Type B pancreatic cell (in vitro differentiated cells): ENCODE measurements at regions not wholly inside any gene's neighbourhood (a gene's known extent, or its start where the extent isn't known, plus 50 kb on each side); places are given as distances from the start of the nearest gene placed in this dataset.

ENCODE experiments used
- DNase-seq: peaks from one replicate; pipeline ENCODE4 v3.0.0; 2021; ENCODE audit warnings: mixed read lengths; ENCODE audit not compliant: unreplicated experiment; ENCODE audit errors: extremely low spot score
- H3K27ac Mint-ChIP-seq: 2 replicates; pipeline ENCODE4 v1.8.0; 2021; ENCODE audit warnings: mild to moderate bottlenecking, mixed read lengths
- H3K27me3 Mint-ChIP-seq: 2 replicates; pipeline ENCODE4 v1.8.0; 2021; ENCODE audit warnings: mixed read lengths
- H3K36me3 Mint-ChIP-seq: 2 replicates; pipeline ENCODE4 v1.8.0; 2021; ENCODE audit warnings: mixed read lengths
- H3K4me1 Mint-ChIP-seq: one replicate; pipeline ENCODE4 v1.8.0; 2021; ENCODE audit warnings: mixed read lengths; ENCODE audit not compliant: unreplicated experiment
- H3K4me3 Mint-ChIP-seq: 2 replicates; pipeline ENCODE4 v1.8.0; 2021; ENCODE audit warnings: mild to moderate bottlenecking, mixed read lengths
- H3K9me3 Mint-ChIP-seq: 2 replicates; pipeline ENCODE4 v1.8.0; 2021; ENCODE audit warnings: mixed read lengths
- TF ChIP-seq, protein P1 (sequence below): fragments of 200-600 bp; sonication (generic); conservative IDR thresholded peaks from 2 replicates; pipeline ENCODE4 v1.5.0; 2021; ENCODE audit warnings: antibody characterized with exemption, mild to moderate bottlenecking

DNA sequence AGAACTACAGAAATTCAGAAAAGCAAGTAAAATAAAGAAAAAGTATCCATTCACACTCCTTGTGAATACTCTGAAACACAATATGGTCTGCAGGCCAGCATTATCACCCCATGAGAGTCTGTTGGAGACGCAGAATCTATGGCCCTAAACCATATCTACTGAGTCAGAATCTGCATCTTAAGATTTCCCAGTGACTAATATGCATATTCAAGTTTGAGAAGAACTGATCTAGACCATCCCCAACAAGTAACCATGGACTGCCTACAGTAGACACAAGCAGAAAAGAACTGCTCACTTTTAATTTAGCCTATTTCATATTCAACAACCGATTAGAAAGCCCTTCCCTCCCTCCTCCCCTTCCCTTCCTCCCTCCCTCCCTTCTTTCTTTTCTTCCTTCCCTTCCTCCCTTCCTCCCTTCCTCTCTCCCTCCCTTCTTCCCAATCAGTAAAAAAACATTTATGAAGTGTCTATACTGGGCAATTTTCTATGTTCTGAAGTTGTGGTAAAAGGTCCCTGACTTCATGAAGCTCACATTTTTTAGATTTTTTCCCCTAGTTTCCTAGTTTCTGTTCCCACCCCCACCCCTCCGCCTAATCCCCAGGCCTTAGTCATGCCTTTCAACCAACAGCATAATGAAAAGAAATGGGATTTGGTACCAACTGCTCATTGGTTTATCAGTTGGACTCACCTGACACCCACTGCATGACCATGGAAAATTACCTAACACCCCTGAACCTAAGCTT lies 125.2 kb downstream of the CNTN3 start:
- no peak for DNase-seq
- Mint-ChIP-seq H3K27me3 (peaks cover 6% of the 10 kb centered on the region), H3K9me3 (no peaks in the 10 kb centered on the region), H3K4me1 (no peaks in the 10 kb centered on the region), H3K4me3 (no peak overlapping the region), H3K27ac (no peak overlapping the region), H3K36me3 (no peaks in the 10 kb centered on the region)
- TF ChIP-seq, protein P1, sequence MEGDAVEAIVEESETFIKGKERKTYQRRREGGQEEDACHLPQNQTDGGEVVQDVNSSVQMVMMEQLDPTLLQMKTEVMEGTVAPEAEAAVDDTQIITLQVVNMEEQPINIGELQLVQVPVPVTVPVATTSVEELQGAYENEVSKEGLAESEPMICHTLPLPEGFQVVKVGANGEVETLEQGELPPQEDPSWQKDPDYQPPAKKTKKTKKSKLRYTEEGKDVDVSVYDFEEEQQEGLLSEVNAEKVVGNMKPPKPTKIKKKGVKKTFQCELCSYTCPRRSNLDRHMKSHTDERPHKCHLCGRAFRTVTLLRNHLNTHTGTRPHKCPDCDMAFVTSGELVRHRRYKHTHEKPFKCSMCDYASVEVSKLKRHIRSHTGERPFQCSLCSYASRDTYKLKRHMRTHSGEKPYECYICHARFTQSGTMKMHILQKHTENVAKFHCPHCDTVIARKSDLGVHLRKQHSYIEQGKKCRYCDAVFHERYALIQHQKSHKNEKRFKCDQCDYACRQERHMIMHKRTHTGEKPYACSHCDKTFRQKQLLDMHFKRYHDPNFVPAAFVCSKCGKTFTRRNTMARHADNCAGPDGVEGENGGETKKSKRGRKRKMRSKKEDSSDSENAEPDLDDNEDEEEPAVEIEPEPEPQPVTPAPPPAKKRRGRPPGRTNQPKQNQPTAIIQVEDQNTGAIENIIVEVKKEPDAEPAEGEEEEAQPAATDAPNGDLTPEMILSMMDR: no peak

DNA sequence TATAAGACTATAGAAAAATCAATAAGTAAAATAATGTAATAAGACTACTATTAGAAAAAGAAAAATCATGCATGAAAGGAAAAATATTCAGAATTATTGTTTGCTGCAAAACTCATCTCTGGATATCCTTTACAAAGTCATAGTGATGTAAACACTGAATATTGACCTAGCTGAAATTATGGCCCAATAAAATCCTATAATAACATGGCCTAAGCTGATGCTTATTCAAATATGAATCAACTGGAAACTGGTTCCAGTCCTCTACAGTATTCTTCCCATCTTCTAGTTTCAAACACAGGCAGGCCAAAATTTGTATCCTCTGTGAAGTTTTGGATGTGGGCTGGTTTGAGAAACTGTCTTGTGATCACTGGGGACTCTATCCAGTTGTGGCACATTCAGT lies 134.5 kb downstream of the CNTN3 start:
- DNase-seq: no peak
- Mint-ChIP-seq H3K4me3 (no peak overlapping the region), H3K4me1 (no peaks in the 10 kb centered on the region), H3K27me3 (peaks cover 13% of the 10 kb centered on the region), H3K9me3 (no peaks in the 10 kb centered on the region), H3K36me3 (no peaks in the 10 kb centered on the region), H3K27ac (no peak overlapping the region)
- TF ChIP-seq, protein P1: no peak

DNA sequence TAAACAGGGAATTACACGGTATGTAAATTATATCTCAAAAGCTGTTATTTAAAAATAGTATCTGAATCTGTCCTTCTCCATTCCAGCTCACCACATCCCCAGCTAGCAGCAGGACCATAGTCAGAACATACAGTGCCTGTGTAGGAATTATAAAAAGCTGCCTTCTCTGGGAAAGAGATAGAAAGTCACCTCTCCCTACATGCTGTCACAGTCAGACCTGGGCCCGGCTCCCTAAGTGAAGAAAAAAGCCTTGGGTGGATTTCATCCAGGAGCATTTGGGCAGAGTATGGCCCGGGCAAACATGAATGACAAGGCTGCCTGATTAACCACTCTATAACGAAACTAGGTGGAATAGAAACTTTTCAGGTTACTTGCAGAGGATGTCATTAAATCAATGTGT lies 144.1 kb downstream of the CNTN3 start:
- Mint-ChIP-seq H3K27ac (no peak overlapping the region), H3K36me3 (no peaks in the 10 kb centered on the region), H3K4me3 (no peak overlapping the region), H3K9me3 (no peaks in the 10 kb centered on the region), H3K4me1 (peaks cover 10% of the 10 kb centered on the region), H3K27me3 (no peaks in the 10 kb centered on the region)
- no peak for DNase-seq
- TF ChIP-seq, protein P1: no peak

DNA sequence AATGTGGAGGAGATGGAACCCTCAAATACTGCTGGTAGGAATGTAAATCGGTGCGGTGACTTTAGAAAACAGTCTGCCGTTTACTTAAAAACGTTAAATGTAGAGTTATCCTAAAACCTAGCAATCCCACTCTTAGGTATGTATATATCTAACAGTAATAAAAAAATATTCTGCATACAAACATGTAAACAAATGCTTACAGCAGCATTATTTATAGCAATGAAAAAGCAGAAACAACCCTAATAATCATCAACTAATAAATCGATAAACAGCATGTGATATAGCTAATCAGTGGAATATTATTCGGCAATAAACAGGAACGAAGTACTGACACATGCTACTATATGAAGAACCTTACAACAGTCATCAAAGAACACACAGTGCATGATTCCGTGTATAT lies 144.7 kb downstream of the CNTN3 start:
- H3K4me1 Mint-ChIP-seq: peaks cover 10% of the 10 kb centered on the region
- H3K4me3 Mint-ChIP-seq: no peak overlapping the region
- H3K9me3 Mint-ChIP-seq: no peaks in the 10 kb centered on the region
- no peak overlapping the region for H3K27ac Mint-ChIP-seq
- no peaks in the 10 kb centered on the region for H3K36me3 Mint-ChIP-seq
- H3K27me3 Mint-ChIP-seq: no peaks in the 10 kb centered on the region
- DNase-seq: no peak
- TF ChIP-seq, protein P1: no peak

DNA sequence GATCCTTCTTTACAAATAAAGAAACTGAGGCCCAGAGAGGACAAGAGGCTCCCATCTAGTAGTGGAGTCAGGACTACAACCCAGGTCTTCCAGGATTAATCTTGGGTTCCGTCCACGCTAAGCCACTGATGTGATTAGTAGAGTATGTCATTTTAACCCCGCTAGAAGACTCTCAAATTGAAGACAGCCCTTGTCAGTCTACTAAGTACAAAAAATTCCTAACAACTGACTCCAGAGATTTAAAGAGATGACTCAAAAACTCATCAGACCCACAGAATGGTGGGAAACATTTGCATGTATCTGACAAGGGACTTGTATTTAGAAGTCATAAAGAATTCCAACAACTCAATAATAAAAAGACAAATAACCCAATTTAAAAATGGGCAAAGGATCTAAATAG lies 145.3 kb downstream of the CNTN3 start:
- DNase-seq: no peak
- no peaks in the 10 kb centered on the region for H3K27me3 Mint-ChIP-seq
- peaks cover 10% of the 10 kb centered on the region for H3K4me1 Mint-ChIP-seq
- no peaks in the 10 kb centered on the region for H3K9me3 Mint-ChIP-seq
- H3K36me3 Mint-ChIP-seq: no peaks in the 10 kb centered on the region
- TF ChIP-seq, protein P1: no peak
- H3K4me3 Mint-ChIP-seq: no peak overlapping the region
- H3K27ac Mint-ChIP-seq: no peak overlapping the region
